ENCODE measurements at regions not wholly inside any gene's neighbourhood (a gene's known extent, or its start where the extent isn't known, plus 50 kb on each side); places are given as distances from the start of the nearest gene placed in this dataset.

GRCh38 chr2:59033661-59034060 lies 792.5 kb upstream of the FANCL start:
- no peak overlapping the region for H3K4me2 ChIP-seq (ENCODE audit: low read depth, low read length, poor library complexity, severe bottlenecking)
- no peak overlapping the region for H3K9ac ChIP-seq (ENCODE audit: low read length)
- no peaks in the 10 kb centered on the region for H3K27me3 ChIP-seq (ENCODE audit: low read length)
- TF ChIP-seq EZH2phosphoT487 (conservative IDR thresholded peaks at IDR 0.05; ENCODE audit: low read length) (no peak), CTCF (IDR thresholded peaks at IDR 0.05; ENCODE audit: insufficient read depth, low read length, poor library complexity, severe bottlenecking) (no peak)
- H3K36me3 ChIP-seq (ENCODE audit: low read length), result no peaks in the 10 kb centered on the region
- no peak overlapping the region for H2AFZ ChIP-seq (ENCODE audit: low read depth, low read length, severe bottlenecking)
- H3K79me2 ChIP-seq (ENCODE audit: insufficient read depth, low read length), result no peaks in the 10 kb centered on the region
- no peaks in the 10 kb centered on the region for H3F3A ChIP-seq (ENCODE audit: insufficient read depth)
- H3K9me3 ChIP-seq (ENCODE audit: insufficient read depth, low read length), result no peaks in the 10 kb centered on the region
- no peak overlapping the region for H3K27ac ChIP-seq (ENCODE audit: low read depth, low read length)
- no peaks in the 10 kb centered on the region for H4K20me1 ChIP-seq (ENCODE audit: low read depth, low read length)
- H3K9me2 ChIP-seq (replicated peaks; ENCODE audit: insufficient read depth, low read length), result no peaks in the 10 kb centered on the region
- H3K4me3 ChIP-seq (ENCODE audit: insufficient read depth, low read length, poor library complexity, severe bottlenecking), result no peak overlapping the region

GRCh38 chr2:59032499-59032898 lies 791.4 kb upstream of the FANCL start:
- no peak overlapping the region for H2AFZ ChIP-seq (ENCODE audit: low read depth, low read length, severe bottlenecking)
- no peaks in the 10 kb centered on the region for H3K27me3 ChIP-seq (ENCODE audit: low read length)
- no peak for TF ChIP-seq EZH2phosphoT487 (conservative IDR thresholded peaks at IDR 0.05; ENCODE audit: low read length)
- TF ChIP-seq CTCF (IDR thresholded peaks at IDR 0.05; ENCODE audit: insufficient read depth, low read length, poor library complexity, severe bottlenecking), result no peak
- H3K9me2 ChIP-seq (replicated peaks; ENCODE audit: insufficient read depth, low read length), result no peaks in the 10 kb centered on the region
- no peaks in the 10 kb centered on the region for H3K36me3 ChIP-seq (ENCODE audit: low read length)
- no peak overlapping the region for H3K4me3 ChIP-seq (ENCODE audit: insufficient read depth, low read length, poor library complexity, severe bottlenecking)
- H3K9ac ChIP-seq (ENCODE audit: low read length), result no peak overlapping the region
- no peak overlapping the region for H3K4me2 ChIP-seq (ENCODE audit: low read depth, low read length, poor library complexity, severe bottlenecking)
- no peaks in the 10 kb centered on the region for H3K79me2 ChIP-seq (ENCODE audit: insufficient read depth, low read length)
- no peak overlapping the region for H3K27ac ChIP-seq (ENCODE audit: low read depth, low read length)
- H3K9me3 ChIP-seq (ENCODE audit: insufficient read depth, low read length), result no peaks in the 10 kb centered on the region
- H4K20me1 ChIP-seq (ENCODE audit: low read depth, low read length), result no peaks in the 10 kb centered on the region
- H3F3A ChIP-seq (ENCODE audit: insufficient read depth), result no peaks in the 10 kb centered on the region

- Histone ChIP-seq H3K9me2 (replicated peaks; ENCODE audit: insufficient read depth, low read length) (no peaks in the 10 kb centered on the region), H3K9ac (ENCODE audit: low read length) (no peak overlapping the region), H3K4me3 (ENCODE audit: insufficient read depth, low read length, poor library complexity, severe bottlenecking) (no peak overlapping the region), H3K27me3 (ENCODE audit: low read length) (no peaks in the 10 kb centered on the region), H3K27ac (ENCODE audit: low read depth, low read length) (no peak overlapping the region), H4K20me1 (ENCODE audit: low read depth, low read length) (no peaks in the 10 kb centered on the region), H3K36me3 (ENCODE audit: low read length) (no peaks in the 10 kb centered on the region), H3K4me2 (ENCODE audit: low read depth, low read length, poor library complexity, severe bottlenecking) (no peak overlapping the region), H2AFZ (ENCODE audit: low read depth, low read length, severe bottlenecking) (no peak overlapping the region), H3F3A (ENCODE audit: insufficient read depth) (no peaks in the 10 kb centered on the region), H3K79me2 (ENCODE audit: insufficient read depth, low read length) (no peaks in the 10 kb centered on the region), H3K9me3 (ENCODE audit: insufficient read depth, low read length) (no peaks in the 10 kb centered on the region)
- no peak for TF ChIP-seq CTCF (IDR thresholded peaks at IDR 0.05; ENCODE audit: insufficient read depth, low read length, poor library complexity, severe bottlenecking)
- no peak for TF ChIP-seq EZH2phosphoT487 (conservative IDR thresholded peaks at IDR 0.05; ENCODE audit: low read length)
Measured at GRCh38 chr2:59029058-59029457, 787.9 kb upstream of the FANCL start.

- no peak overlapping the region for H3K4me2 ChIP-seq (ENCODE audit: low read depth, low read length, poor library complexity, severe bottlenecking)
- no peaks in the 10 kb centered on the region for H4K20me1 ChIP-seq (ENCODE audit: low read depth, low read length)
- no peaks in the 10 kb centered on the region for H3K9me3 ChIP-seq (ENCODE audit: insufficient read depth, low read length)
- H3K4me3 ChIP-seq (ENCODE audit: insufficient read depth, low read length, poor library complexity, severe bottlenecking), result no peak overlapping the region
- H3F3A ChIP-seq (ENCODE audit: insufficient read depth), result no peaks in the 10 kb centered on the region
- no peak overlapping the region for H2AFZ ChIP-seq (ENCODE audit: low read depth, low read length, severe bottlenecking)
- no peaks in the 10 kb centered on the region for H3K36me3 ChIP-seq (ENCODE audit: low read length)
- H3K27ac ChIP-seq (ENCODE audit: low read depth, low read length), result no peak overlapping the region
- H3K9ac ChIP-seq (ENCODE audit: low read length), result no peak overlapping the region
- TF ChIP-seq EZH2phosphoT487 (conservative IDR thresholded peaks at IDR 0.05; ENCODE audit: low read length), result no peak
- TF ChIP-seq CTCF (IDR thresholded peaks at IDR 0.05; ENCODE audit: insufficient read depth, low read length, poor library complexity, severe bottlenecking), result no peak
- no peaks in the 10 kb centered on the region for H3K79me2 ChIP-seq (ENCODE audit: insufficient read depth, low read length)
- no peaks in the 10 kb centered on the region for H3K27me3 ChIP-seq (ENCODE audit: low read length)
- H3K9me2 ChIP-seq (replicated peaks; ENCODE audit: insufficient read depth, low read length), result no peaks in the 10 kb centered on the region
Measured at GRCh38 chr2:59027320-59027719, 786.2 kb upstream of the FANCL start.
